Left lung (tissue), 4 donors: ENCODE measurements at regions not wholly inside any gene's neighbourhood (a gene's known extent, or its start where the extent isn't known, plus 50 kb on each side); places are given as distances from the start of the nearest gene placed in this dataset.

Source experiments
- ATAC-seq: fragments of 200-7000 bp; cut with Tn5 transposase; one replicate; pipeline ENCODE4 v1.9.1; 2020; ENCODE audit warnings: moderate library complexity
- DNase-seq, 4 donors: peaks; one replicate each; pipeline ENCODE4 v3.0.0-alpha.2; 2013 to 2020
- H3K27ac ChIP-seq, 2 donors: fragments of 200-600 bp; sonication (generic) in 1 of 2; one replicate each; pipeline versions ENCODE4 v1.5.0 to v1.8.0; 2020 to 2021
- H3K27me3 ChIP-seq, 2 donors: fragments of 200-600 bp; sonication (generic) in 1 of 2; one replicate each; pipeline versions ENCODE4 v1.5.0 to v1.8.0; 2020 to 2021
- H3K36me3 ChIP-seq, 2 donors: fragments of 200-600 bp; sonication (generic) in 1 of 2; one replicate each; pipeline versions ENCODE4 v1.5.0 to v1.8.0; 2020 to 2021
- H3K4me1 ChIP-seq, 2 donors: fragments of 200-600 bp; one replicate each; pipeline ENCODE4 v1.8.0; 2021
- H3K4me3 ChIP-seq, 2 donors: fragments of 200-600 bp; sonication (generic) in 1 of 2; one replicate each; pipeline versions ENCODE4 v1.5.0 to v1.8.0; 2020 to 2021; ENCODE audit warnings: mild to moderate bottlenecking in 1 of 2
- H3K9me3 ChIP-seq, 2 donors: fragments of 200-600 bp; sonication (generic) in 1 of 2; one replicate each; pipeline versions ENCODE4 v1.5.0 to v1.8.0; 2020 to 2021
- intact Hi-C, 2 donors: fragments of 100-400 bp; cut with DNase I; formaldehyde crosslinking; loops; one replicate each; pipeline versions ENCODE4 v1.11.2 to v1.14.2; 2022
- TF ChIP-seq, protein P1 (sequence below), 2 donors: fragments of 200-600 bp; sonication (generic) in 1 of 2; IDR thresholded peaks; one replicate each; pipeline versions ENCODE4 v1.5.0 to v1.8.0; 2021; ENCODE audit warnings: antibody characterized with exemption in 2 of 2
- donor health status: DM: no; HTN: yes; CAD: no.
- donor health status: DM: no; HTN: no; CAD: no.

DNA sequence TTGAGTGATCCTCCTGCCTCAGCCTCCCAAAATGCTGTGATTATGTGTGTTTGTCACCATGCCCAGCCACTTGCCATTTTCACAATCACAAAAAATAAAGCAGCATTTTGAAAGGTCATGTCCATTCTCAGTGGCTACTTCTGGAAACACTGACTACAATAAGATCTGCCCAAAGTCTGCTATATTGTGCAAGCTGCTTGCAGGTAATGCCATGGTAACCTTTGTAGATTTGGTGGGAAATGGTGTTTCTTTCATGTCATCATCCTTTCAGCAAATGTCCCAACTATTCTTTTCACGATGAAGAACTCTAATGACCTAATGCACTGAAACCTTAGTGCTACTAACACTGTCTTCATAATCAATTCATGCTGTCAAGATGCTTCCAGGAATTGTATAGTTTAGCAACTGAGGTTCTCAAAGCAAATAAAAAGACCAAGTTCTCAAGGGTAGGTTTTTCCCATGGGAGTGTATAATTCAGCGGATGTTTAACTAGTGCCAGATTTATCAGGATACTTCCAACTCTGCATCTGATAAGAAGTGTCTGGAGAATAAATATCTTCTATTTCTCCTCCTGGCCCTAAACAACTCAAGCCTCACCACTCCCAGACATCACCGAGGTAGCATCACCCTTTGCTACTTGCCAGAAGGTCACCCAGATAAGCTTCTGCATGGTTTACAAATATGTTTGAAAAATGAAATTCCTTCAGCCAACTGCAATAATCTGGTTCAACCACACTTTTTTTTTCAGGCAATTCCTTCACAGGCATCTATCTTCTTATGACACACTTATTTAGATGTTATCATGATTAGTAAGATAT lies 132.0 kb upstream of the ZC3H11B start:
- no peak for DNase-seq
- ATAC-seq, result no peak
- H3K4me3 ChIP-seq, result no peak overlapping the region
- intact Hi-C loops, result no loop called here
- TF ChIP-seq, protein P1, sequence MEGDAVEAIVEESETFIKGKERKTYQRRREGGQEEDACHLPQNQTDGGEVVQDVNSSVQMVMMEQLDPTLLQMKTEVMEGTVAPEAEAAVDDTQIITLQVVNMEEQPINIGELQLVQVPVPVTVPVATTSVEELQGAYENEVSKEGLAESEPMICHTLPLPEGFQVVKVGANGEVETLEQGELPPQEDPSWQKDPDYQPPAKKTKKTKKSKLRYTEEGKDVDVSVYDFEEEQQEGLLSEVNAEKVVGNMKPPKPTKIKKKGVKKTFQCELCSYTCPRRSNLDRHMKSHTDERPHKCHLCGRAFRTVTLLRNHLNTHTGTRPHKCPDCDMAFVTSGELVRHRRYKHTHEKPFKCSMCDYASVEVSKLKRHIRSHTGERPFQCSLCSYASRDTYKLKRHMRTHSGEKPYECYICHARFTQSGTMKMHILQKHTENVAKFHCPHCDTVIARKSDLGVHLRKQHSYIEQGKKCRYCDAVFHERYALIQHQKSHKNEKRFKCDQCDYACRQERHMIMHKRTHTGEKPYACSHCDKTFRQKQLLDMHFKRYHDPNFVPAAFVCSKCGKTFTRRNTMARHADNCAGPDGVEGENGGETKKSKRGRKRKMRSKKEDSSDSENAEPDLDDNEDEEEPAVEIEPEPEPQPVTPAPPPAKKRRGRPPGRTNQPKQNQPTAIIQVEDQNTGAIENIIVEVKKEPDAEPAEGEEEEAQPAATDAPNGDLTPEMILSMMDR (IDR thresholded peaks at IDR 0.05), result no peak
- H3K9me3 ChIP-seq, result no peaks in the 10 kb centered on the region
- H3K27ac ChIP-seq, result no peak overlapping the region
- H3K27me3 ChIP-seq, result no peaks in the 10 kb centered on the region
- H3K4me1 ChIP-seq, result no peaks in the 10 kb centered on the region
- no peaks in the 10 kb centered on the region for H3K36me3 ChIP-seq

DNA sequence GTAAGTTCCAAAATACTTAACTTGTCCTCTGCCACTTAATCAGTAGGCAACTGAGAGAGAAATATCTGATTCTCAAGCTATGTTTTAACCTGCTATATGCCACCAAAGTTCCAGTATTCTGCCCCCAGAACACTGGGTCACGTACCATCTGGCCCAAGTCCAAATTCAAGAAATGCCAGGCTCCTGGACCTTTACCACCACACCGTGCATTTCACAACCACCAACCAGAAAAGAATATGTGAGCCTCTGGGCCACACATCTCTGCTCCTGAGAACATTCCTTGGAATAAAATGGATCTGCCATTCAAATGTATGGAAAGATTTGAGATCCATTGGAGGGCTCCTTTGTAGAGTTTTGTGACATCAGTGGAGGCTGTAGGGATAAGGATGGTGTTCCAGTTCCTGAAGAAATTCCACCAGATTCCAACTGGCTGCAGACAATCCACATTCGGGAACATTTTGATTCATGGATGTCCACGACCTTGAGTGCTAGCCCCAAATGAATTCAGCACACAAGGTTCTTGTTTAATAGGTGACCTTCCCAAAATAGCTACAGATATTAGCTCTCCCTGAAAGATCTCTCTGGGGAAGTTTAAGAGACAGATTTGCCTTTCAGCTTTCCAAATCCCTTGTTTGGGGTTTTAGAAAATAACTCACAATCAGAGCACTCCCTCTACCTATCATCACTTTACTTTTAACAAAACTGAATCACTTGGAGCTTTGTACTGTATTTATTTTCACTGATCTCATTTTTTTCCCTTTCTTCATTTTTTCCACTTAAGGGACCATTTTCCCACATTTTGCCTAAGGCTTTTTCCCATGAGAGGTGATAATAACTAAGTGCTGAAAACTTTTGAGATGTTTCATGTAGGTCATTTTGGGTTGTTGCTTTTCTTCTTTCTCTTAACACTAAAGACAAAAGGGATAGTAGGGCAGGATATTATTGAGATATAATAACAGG lies 128.4 kb upstream of the ZC3H11B start:
- Histone ChIP-seq H3K4me1 (no peaks in the 10 kb centered on the region), H3K27me3 (no peaks in the 10 kb centered on the region), H3K27ac (no peak overlapping the region), H3K9me3 (no peaks in the 10 kb centered on the region), H3K36me3 (no peaks in the 10 kb centered on the region), H3K4me3 (no peak overlapping the region)
- TF ChIP-seq, protein P1 (IDR thresholded peaks at IDR 0.05), result no peak
- intact Hi-C loops, result no loop called here
- DNase-seq, result no peak
- no peak for ATAC-seq

DNA sequence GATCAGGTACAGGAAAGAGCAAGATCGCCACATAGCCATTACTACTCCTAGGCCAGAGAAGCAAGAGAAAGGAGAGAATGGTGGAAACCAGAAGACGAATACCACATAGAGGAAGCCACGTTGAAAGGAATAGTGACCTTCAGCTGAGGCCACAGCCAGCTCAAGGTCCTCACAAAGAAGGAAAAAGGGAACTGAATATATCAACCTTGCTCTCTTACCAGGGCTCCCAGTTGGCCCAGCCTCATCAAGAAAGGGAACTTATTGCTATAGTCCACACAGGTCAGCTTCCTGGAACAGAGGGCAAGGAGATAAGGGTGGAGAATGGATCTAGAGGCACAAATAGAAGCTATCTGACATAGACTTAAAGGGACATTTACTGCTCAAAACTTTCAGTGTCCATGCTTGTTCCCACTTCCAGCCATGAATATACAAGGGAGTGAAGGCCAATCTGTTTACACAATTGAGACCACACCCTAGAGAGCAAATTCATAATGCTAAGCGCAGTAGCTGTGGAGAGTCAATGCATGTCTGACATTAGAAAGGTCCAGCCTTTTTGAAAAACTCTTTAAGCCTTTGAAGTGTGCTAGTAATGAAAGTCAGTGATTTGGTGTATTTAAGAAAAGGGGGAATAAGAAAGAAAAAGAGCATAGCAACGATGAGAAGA lies 120.7 kb upstream of the ZC3H11B start:
- H3K27ac ChIP-seq, result no peak overlapping the region
- no peaks in the 10 kb centered on the region for H3K36me3 ChIP-seq
- intact Hi-C loops, result no loop called here
- H3K27me3 ChIP-seq, result no peaks in the 10 kb centered on the region
- TF ChIP-seq, protein P1 (IDR thresholded peaks at IDR 0.05), result no peak
- DNase-seq (no peak), ATAC-seq (no peak)
- H3K4me1 ChIP-seq, result no peaks in the 10 kb centered on the region
- H3K9me3 ChIP-seq, result no peaks in the 10 kb centered on the region
- no peak overlapping the region for H3K4me3 ChIP-seq

DNA sequence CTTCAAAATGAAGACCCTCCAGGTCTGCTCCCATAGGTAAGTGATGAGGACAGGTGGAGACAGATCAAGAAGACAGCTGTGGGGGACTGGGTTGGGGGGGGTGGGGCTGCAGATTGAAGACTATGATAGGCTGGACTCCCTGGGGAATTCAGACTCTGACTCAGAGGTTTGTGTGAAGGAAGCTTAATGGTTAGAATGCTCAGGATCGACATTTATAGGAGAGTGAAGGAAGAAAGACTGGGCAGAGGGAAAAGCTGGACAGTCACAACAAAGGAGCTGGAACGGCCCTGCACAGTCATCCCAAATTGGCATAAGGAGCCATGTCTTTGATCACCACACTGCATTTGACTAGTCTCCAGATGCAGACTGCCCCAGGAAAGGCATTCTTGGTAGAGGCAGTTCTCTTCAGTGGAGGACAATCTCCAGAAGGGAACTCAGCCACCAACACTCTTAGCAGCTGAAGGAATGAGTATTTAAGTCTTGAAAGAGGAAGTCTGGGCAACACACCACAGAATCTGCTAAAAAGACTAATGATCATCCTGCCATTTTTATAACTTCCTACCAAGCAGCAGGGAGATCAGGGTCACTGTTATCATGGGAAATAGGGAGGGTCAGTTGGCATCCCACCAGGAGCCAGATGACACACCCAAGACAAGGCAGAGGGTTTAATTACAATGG lies 120.0 kb upstream of the ZC3H11B start:
- no peaks in the 10 kb centered on the region for H3K4me1 ChIP-seq
- no peak for DNase-seq
- no peak overlapping the region for H3K4me3 ChIP-seq
- no peak overlapping the region for H3K27ac ChIP-seq
- ATAC-seq, result no peak
- H3K9me3 ChIP-seq, result peaks cover 0 to 2% of the 10 kb centered on the region in 2 donors
- intact Hi-C loops, result no loop called here
- H3K36me3 ChIP-seq, result no peaks in the 10 kb centered on the region
- no peaks in the 10 kb centered on the region for H3K27me3 ChIP-seq
- TF ChIP-seq, protein P1 (IDR thresholded peaks at IDR 0.05), result no peak
